Loucy (cell line): ENCODE measurements at regions not wholly inside any gene's neighbourhood (a gene's known extent, or its start where the extent isn't known, plus 50 kb on each side); places are given as distances from the start of the nearest gene placed in this dataset.

ENCODE experiments used
- H2AFZ ChIP-seq: fragments of 200-600 bp; sonication (generic); 2 replicates; pipeline ENCODE4 v1.6.0; 2016; ENCODE audit warnings: antibody characterized with exemption, mild to moderate bottlenecking, low read length, moderate library complexity
- H3F3A ChIP-seq: fragments of 200-600 bp; 2 replicates; pipeline ENCODE4 v1.6.0; 2016; ENCODE audit warnings: antibody characterized with exemption, low read depth, mild to moderate bottlenecking
- H3K27me3 ChIP-seq: fragments of 200-600 bp; sonication (generic); 2 replicates; pipeline ENCODE4 v1.6.1; 2014; ENCODE audit warnings: low read length, mild to moderate bottlenecking; ENCODE audit not compliant: insufficient read depth, poor library complexity, severe bottlenecking
- H3K36me3 ChIP-seq: fragments of 200-600 bp; sonication (generic); 2 replicates; pipeline ENCODE4 v1.6.1; 2016; ENCODE audit warnings: low read length; ENCODE audit not compliant: insufficient read depth
- H3K4me1 ChIP-seq: fragments of 200-600 bp; sonication (generic); 2 replicates; pipeline ENCODE4 v1.5.1; 2014; ENCODE audit warnings: low read length, mild to moderate bottlenecking; ENCODE audit not compliant: insufficient read depth, poor library complexity, severe bottlenecking
- H3K4me2 ChIP-seq: fragments of 200-600 bp; sonication (generic); 2 replicates; pipeline ENCODE4 v1.6.0; 2014; ENCODE audit warnings: antibody characterized with exemption, low read length, low read depth, mild to moderate bottlenecking; ENCODE audit not compliant: poor library complexity, severe bottlenecking
- H3K4me3 ChIP-seq: fragments of 200-600 bp; sonication (generic); 2 replicates; pipeline ENCODE4 v1.5.1; 2014; ENCODE audit warnings: low read length, mild to moderate bottlenecking, mixed read lengths; ENCODE audit not compliant: poor library complexity, severe bottlenecking
- H3K79me2 ChIP-seq: fragments of 200-600 bp; sonication (generic); 2 replicates; pipeline ENCODE4 v1.6.1; 2014; ENCODE audit warnings: low read length; ENCODE audit not compliant: insufficient read depth
- H3K9ac ChIP-seq: fragments of 200-600 bp; sonication (generic); 2 replicates; pipeline ENCODE4 v1.6.0; 2014; ENCODE audit warnings: mild to moderate bottlenecking, low read depth, low read length, moderate library complexity; ENCODE audit not compliant: poor library complexity, severe bottlenecking
- H3K9me2 ChIP-seq: fragments of 200-600 bp; sonication (generic); replicated peaks from 2 replicates; pipeline ENCODE4 v1.6.1; 2016; ENCODE audit warnings: low read depth, low read length, mixed read lengths
- H3K9me3 ChIP-seq: fragments of 200-600 bp; sonication (generic); 2 replicates; pipeline ENCODE4 v1.6.1; 2014; ENCODE audit warnings: mild to moderate bottlenecking, antibody characterized with exemption, low read length, low read depth; ENCODE audit not compliant: insufficient read depth
- H4K20me1 ChIP-seq: fragments of 200-600 bp; sonication (generic); 2 replicates; pipeline ENCODE4 v1.6.0; 2014; ENCODE audit warnings: antibody characterized with exemption, low read length, mild to moderate bottlenecking; ENCODE audit not compliant: insufficient read depth, poor library complexity, severe bottlenecking
- EZH2phosphoT487 ChIP-seq: fragments of 200-600 bp; IDR thresholded peaks from 2 replicates; pipeline ENCODE4 v1.6.1; 2018; ENCODE audit warnings: antibody characterized with exemption, mild to moderate bottlenecking, moderate library complexity, borderline replicate concordance
- TF ChIP-seq, protein P1 (sequence below): fragments of 200-600 bp; sonication (generic); conservative IDR thresholded peaks from 2 replicates; pipeline ENCODE4 v1.5.1; 2014; ENCODE audit warnings: mild to moderate bottlenecking, antibody characterized with exemption, low read length

DNA sequence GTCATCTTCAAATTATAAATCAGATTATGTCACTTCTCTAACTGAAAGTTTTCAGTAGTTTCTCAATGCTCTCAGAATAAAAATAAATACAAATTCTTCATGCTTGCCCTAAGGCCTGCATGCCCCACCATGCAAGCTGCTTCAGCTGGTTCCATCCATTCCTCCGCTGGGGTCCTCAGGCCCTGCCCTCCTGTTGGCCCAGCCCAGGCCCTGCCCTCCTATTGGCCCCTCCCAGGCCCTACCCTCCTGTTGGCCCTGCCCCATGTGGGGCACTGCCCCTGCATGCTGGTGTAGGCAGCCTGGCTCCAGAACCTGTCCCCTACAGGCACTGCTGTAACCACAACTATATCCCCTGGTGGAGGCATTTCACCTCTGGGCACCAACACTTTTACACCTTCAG, 109.3 kb upstream of the TCERG1L start:
- no peak overlapping the region for H2AFZ ChIP-seq
- TF ChIP-seq, protein P1, sequence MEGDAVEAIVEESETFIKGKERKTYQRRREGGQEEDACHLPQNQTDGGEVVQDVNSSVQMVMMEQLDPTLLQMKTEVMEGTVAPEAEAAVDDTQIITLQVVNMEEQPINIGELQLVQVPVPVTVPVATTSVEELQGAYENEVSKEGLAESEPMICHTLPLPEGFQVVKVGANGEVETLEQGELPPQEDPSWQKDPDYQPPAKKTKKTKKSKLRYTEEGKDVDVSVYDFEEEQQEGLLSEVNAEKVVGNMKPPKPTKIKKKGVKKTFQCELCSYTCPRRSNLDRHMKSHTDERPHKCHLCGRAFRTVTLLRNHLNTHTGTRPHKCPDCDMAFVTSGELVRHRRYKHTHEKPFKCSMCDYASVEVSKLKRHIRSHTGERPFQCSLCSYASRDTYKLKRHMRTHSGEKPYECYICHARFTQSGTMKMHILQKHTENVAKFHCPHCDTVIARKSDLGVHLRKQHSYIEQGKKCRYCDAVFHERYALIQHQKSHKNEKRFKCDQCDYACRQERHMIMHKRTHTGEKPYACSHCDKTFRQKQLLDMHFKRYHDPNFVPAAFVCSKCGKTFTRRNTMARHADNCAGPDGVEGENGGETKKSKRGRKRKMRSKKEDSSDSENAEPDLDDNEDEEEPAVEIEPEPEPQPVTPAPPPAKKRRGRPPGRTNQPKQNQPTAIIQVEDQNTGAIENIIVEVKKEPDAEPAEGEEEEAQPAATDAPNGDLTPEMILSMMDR = no peak
- TF ChIP-seq EZH2phosphoT487 = no peak
- no peaks in the 10 kb centered on the region for H3K36me3 ChIP-seq
- no peaks in the 10 kb centered on the region for H3K9me2 ChIP-seq
- H3K9ac ChIP-seq = no peak overlapping the region
- no peak overlapping the region for H3K4me3 ChIP-seq
- no peaks in the 10 kb centered on the region for H3K27me3 ChIP-seq
- H4K20me1 ChIP-seq = no peaks in the 10 kb centered on the region
- no peaks in the 10 kb centered on the region for H3K4me1 ChIP-seq
- no peak overlapping the region for H3K4me2 ChIP-seq
- H3K79me2 ChIP-seq = no peaks in the 10 kb centered on the region
- H3K9me3 ChIP-seq = no peaks in the 10 kb centered on the region; the same call in 1 of the 2 replicates
- no peaks in the 10 kb centered on the region for H3F3A ChIP-seq

DNA sequence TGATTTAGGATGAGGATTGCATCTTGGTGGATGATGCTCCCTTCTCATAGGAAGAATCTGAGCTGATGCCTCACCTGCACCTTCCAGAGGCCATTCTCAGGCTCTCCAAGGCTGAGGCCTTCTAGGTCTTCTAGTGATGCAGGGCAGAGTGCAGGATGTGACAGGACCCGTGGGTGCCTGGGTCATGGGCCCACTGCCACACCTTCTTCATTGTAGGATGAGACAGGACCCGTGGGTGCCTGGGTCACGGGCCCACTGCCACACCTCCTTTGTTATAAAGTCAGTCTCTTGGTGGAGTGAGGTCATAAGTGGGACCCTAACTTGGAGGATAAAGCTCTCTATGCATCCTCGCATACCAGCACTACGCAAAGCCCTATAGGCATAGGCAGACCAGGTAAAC, 109.9 kb upstream of the TCERG1L start:
- no peaks in the 10 kb centered on the region for H3K9me2 ChIP-seq
- no peaks in the 10 kb centered on the region for H3K27me3 ChIP-seq
- no peaks in the 10 kb centered on the region for H3K79me2 ChIP-seq
- no peak overlapping the region for H3K4me3 ChIP-seq
- H3K9me3 ChIP-seq = no peaks in the 10 kb centered on the region; the same call in 1 of the 2 replicates
- no peaks in the 10 kb centered on the region for H3K36me3 ChIP-seq
- H3F3A ChIP-seq = no peaks in the 10 kb centered on the region
- no peak overlapping the region for H2AFZ ChIP-seq
- H3K9ac ChIP-seq = no peak overlapping the region
- no peak overlapping the region for H3K4me2 ChIP-seq
- H4K20me1 ChIP-seq = no peaks in the 10 kb centered on the region
- no peak for TF ChIP-seq EZH2phosphoT487
- TF ChIP-seq, protein P1 = no peak
- no peaks in the 10 kb centered on the region for H3K4me1 ChIP-seq

DNA sequence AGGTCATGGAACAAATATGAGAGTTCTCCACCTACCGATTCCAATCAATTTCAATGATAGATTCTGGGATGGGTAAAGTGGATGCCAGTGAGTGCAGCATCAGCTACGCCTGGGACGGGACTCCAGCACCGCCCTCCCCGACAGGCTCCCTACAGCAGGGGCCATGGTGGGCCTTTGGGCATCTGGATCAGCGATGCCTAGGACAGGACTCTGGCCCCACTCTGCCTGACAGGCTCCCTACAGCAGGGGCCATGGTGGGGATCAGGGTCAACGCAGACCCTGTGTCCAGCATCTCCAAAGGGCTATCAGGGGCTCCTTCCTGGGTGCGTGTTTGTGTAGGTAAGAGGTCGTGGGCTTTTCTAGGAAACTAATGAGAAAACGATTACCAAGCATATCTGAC, 111.2 kb upstream of the TCERG1L start:
- no peak for TF ChIP-seq EZH2phosphoT487
- no peak overlapping the region for H3K9ac ChIP-seq
- no peak overlapping the region for H3K4me2 ChIP-seq
- H3K4me3 ChIP-seq = no peak overlapping the region
- no peaks in the 10 kb centered on the region for H3K4me1 ChIP-seq
- H4K20me1 ChIP-seq = no peaks in the 10 kb centered on the region
- no peaks in the 10 kb centered on the region for H3K36me3 ChIP-seq
- no peaks in the 10 kb centered on the region for H3K9me2 ChIP-seq
- no peak overlapping the region for H2AFZ ChIP-seq
- H3K9me3 ChIP-seq = peaks cover 9% of the 10 kb centered on the region; the same call in 1 of the 2 replicates
- H3K27me3 ChIP-seq = no peaks in the 10 kb centered on the region
- no peaks in the 10 kb centered on the region for H3F3A ChIP-seq
- H3K79me2 ChIP-seq = no peaks in the 10 kb centered on the region

DNA sequence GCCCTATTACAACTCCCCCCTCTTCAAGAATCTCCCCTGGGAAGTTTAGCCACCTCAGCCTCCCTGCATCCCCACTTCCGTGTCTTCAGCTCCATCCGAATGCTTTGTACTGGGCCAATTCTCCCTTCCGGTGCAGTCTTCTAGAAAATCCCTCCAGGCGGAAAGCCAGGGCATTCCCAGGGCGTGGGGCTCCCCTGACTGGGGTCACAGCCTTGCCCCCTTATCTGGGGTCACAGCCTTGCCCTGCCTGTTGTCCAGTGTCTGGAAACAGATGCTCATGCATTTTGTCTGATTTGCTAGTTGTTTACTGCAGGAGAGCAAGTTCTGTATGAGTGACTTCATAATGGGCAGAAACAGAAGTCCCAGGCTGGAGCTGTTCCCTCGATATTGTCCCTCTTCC, 112.5 kb upstream of the TCERG1L start:
- peaks cover 9% of the 10 kb centered on the region; the same call in 1 of the 2 replicates for H3K9me3 ChIP-seq
- no peaks in the 10 kb centered on the region for H3F3A ChIP-seq
- no peaks in the 10 kb centered on the region for H3K36me3 ChIP-seq
- H2AFZ ChIP-seq = no peak overlapping the region
- TF ChIP-seq, protein P1 = no peak
- TF ChIP-seq EZH2phosphoT487 = no peak
- no peak overlapping the region for H3K9ac ChIP-seq
- no peak overlapping the region for H3K4me3 ChIP-seq
- H3K9me2 ChIP-seq = no peaks in the 10 kb centered on the region
- H3K79me2 ChIP-seq = no peaks in the 10 kb centered on the region
- no peaks in the 10 kb centered on the region for H3K27me3 ChIP-seq
- no peaks in the 10 kb centered on the region for H3K4me1 ChIP-seq
- no peak overlapping the region for H3K4me2 ChIP-seq
- H4K20me1 ChIP-seq = no peaks in the 10 kb centered on the region
